ENCODE measurements at regions not wholly inside any gene's neighbourhood (a gene's known extent, or its start where the extent isn't known, plus 50 kb on each side); places are given as distances from the start of the nearest gene placed in this dataset.

GRCh38 chr15:24777307-24777706 lies 101.7 kb downstream of the NPAP1 start (continued):
- TF ChIP-seq, protein P1, sequence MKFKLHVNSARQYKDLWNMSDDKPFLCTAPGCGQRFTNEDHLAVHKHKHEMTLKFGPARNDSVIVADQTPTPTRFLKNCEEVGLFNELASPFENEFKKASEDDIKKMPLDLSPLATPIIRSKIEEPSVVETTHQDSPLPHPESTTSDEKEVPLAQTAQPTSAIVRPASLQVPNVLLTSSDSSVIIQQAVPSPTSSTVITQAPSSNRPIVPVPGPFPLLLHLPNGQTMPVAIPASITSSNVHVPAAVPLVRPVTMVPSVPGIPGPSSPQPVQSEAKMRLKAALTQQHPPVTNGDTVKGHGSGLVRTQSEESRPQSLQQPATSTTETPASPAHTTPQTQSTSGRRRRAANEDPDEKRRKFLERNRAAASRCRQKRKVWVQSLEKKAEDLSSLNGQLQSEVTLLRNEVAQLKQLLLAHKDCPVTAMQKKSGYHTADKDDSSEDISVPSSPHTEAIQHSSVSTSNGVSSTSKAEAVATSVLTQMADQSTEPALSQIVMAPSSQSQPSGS (IDR thresholded peaks at IDR 0.05; ENCODE audit: low read length), result no peak
- no peak for TF ChIP-seq ATF3 (IDR thresholded peaks at IDR 0.05; ENCODE audit: insufficient read depth, low read depth, low read length)
- TF ChIP-seq POLR2AphosphoS5 (IDR thresholded peaks at IDR 0.05; ENCODE audit: low read depth, low read length), result no peak
- TF ChIP-seq TEAD4 (IDR thresholded peaks at IDR 0.05; ENCODE audit: low read depth, low read length), result no peak
